Activated CD8-positive, alpha-beta memory T cell treated with anti-CD3 and anti-CD28 coated beads for 36 hours (primary cell): ENCODE measurements at regions not wholly inside any gene's neighbourhood (a gene's known extent, or its start where the extent isn't known, plus 50 kb on each side); places are given as distances from the start of the nearest gene placed in this dataset.
"Not testable (repeated sequence)": the region's sequence is repeated elsewhere in the genome, so short reads cannot be mapped to it uniquely, and the experiment has no call there.

ENCODE experiments used
- CTCF ChIA-PET: fragments of 350-600 bp; sonication (Branson Sonifier 250); formaldehyde crosslinking; loops from one replicate; lab custom pipeline; 2021; ENCODE audit warnings: antibody characterized with exemption; lab: Charles Lee
- POLR2A ChIA-PET: fragments of 350-600 bp; sonication (Branson Sonifier 250); formaldehyde crosslinking; loops from one replicate; lab custom pipeline; 2021; ENCODE audit warnings: antibody characterized with exemption; lab: Charles Lee

GRCh38 chr10:53548664-53549063 is 776.1 kb upstream of the MBL2 start:
- CTCF ChIA-PET, result no interaction called here
- POLR2A ChIA-PET, result no interaction called here

GRCh38 chr10:53547364-53547763 is 774.8 kb upstream of the MBL2 start:
- POLR2A ChIA-PET, result no interaction called here
- CTCF ChIA-PET, result no interaction called here

GRCh38 chr10:53543410-53543809 is 770.8 kb upstream of the MBL2 start:
- ChIA-PET CTCF (no interaction called here), POLR2A (no interaction called here)

GRCh38 chr10:53537508-53537907 is 764.9 kb upstream of the MBL2 start:
- CTCF ChIA-PET, result no interaction called here
- POLR2A ChIA-PET, result no interaction called here

- ChIA-PET CTCF (no interaction called here), POLR2A (no interaction called here)
These were observed 763.7 kb upstream of the MBL2 start for GRCh38 chr10:53536322-53536721.

GRCh38 chr10:53534428-53534827 is 761.8 kb upstream of the MBL2 start:
- ChIA-PET CTCF (no interaction called here), POLR2A (no interaction called here)

GRCh38 chr10:53528974-53529373 is 756.4 kb upstream of the MBL2 start:
- CTCF ChIA-PET, result no interaction called here
- POLR2A ChIA-PET, result no interaction called here

GRCh38 chr10:53521046-53521445 is 748.5 kb upstream of the MBL2 start:
- ChIA-PET CTCF (no interaction called here), POLR2A (no interaction called here)

- ChIA-PET CTCF (no interaction called here), POLR2A (no interaction called here)
These were observed 735.6 kb upstream of the MBL2 start for GRCh38 chr10:53508197-53508596.

GRCh38 chr10:53504492-53504891 is 731.9 kb upstream of the MBL2 start:
- POLR2A ChIA-PET, CTCF ChIA-PET: not testable (repeated sequence)

GRCh38 chr10:53491774-53492173 is 719.2 kb upstream of the MBL2 start:
- POLR2A ChIA-PET, result no interaction called here
- CTCF ChIA-PET, result no interaction called here

- CTCF ChIA-PET, result no interaction called here
- POLR2A ChIA-PET, result no interaction called here
These were observed 718.0 kb upstream of the MBL2 start for GRCh38 chr10:53490553-53490952.

GRCh38 chr10:53489335-53490182 is 717.0 kb upstream of the MBL2 start:
- CTCF ChIA-PET, result no interaction called here
- POLR2A ChIA-PET, result no interaction called here

- ChIA-PET CTCF (no interaction called here), POLR2A (no interaction called here)
These were observed 714.7 kb upstream of the MBL2 start for GRCh38 chr10:53487019-53487983.

- POLR2A ChIA-PET, CTCF ChIA-PET: not testable (repeated sequence)
These were observed 712.8 kb upstream of the MBL2 start for GRCh38 chr10:53485422-53485821.

GRCh38 chr10:53479365-53479764 is 706.8 kb upstream of the MBL2 start:
- ChIA-PET CTCF (no interaction called here), POLR2A (no interaction called here)

- ChIA-PET POLR2A (no interaction called here), CTCF (no interaction called here)
These were observed 704.7 kb upstream of the MBL2 start for GRCh38 chr10:53477313-53477675.

- CTCF ChIA-PET, result no interaction called here
- POLR2A ChIA-PET, result no interaction called here
These were observed 704.2 kb upstream of the MBL2 start for GRCh38 chr10:53476650-53477312.

GRCh38 chr10:53469383-53469782 is 696.8 kb upstream of the MBL2 start:
- CTCF ChIA-PET, result no interaction called here
- POLR2A ChIA-PET, result no interaction called here

- POLR2A ChIA-PET, result no interaction called here
- CTCF ChIA-PET, result no interaction called here
These were observed 691.0 kb upstream of the MBL2 start for GRCh38 chr10:53463539-53463938.
